ENCODE measurements at regions not wholly inside any gene's neighbourhood (a gene's known extent, or its start where the extent isn't known, plus 50 kb on each side); places are given as distances from the start of the nearest gene placed in this dataset.

- peak; percentile 26 for DNase-seq (ENCODE audit: low read depth)
- TF ChIP-seq CTCF (IDR thresholded peaks at IDR 0.05; ENCODE audit: low read length, missing control alignments): no peak
- no peak overlapping the region for H3K4me3 ChIP-seq (replicated peaks; ENCODE audit: low read depth, low read length)
Observed at GRCh38 chr2:225865468-225865867, 466.0 kb downstream of the NYAP2 start.

- TF ChIP-seq CTCF (IDR thresholded peaks at IDR 0.05; ENCODE audit: low read length, missing control alignments): no peak
- H3K4me3 ChIP-seq (replicated peaks; ENCODE audit: low read depth, low read length): no peak overlapping the region
- DNase-seq (ENCODE audit: low read depth): no peak
Observed at GRCh38 chr2:225864394-225864793, 464.9 kb downstream of the NYAP2 start.

- DNase-seq (ENCODE audit: low read depth): peak; percentile 21
- H3K4me3 ChIP-seq (replicated peaks; ENCODE audit: low read depth, low read length): no peak overlapping the region
- no peak for TF ChIP-seq CTCF (IDR thresholded peaks at IDR 0.05; ENCODE audit: low read length, missing control alignments)
Observed at GRCh38 chr2:225842939-225843338, 443.4 kb downstream of the NYAP2 start.

GRCh38 chr2:225841314-225841713 is 441.8 kb downstream of the NYAP2 start:
- no peak for TF ChIP-seq CTCF (IDR thresholded peaks at IDR 0.05; ENCODE audit: low read length, missing control alignments)
- DNase-seq (ENCODE audit: low read depth): no peak
- H3K4me3 ChIP-seq (replicated peaks; ENCODE audit: low read depth, low read length): no peak overlapping the region

- no peak for DNase-seq (ENCODE audit: low read depth)
- H3K4me3 ChIP-seq (replicated peaks; ENCODE audit: low read depth, low read length): no peak overlapping the region
- no peak for TF ChIP-seq CTCF (IDR thresholded peaks at IDR 0.05; ENCODE audit: low read length, missing control alignments)
Observed at GRCh38 chr2:225837328-225837727, 437.8 kb downstream of the NYAP2 start.

GRCh38 chr2:225824748-225825449 is 425.4 kb downstream of the NYAP2 start:
- no peak overlapping the region for H3K4me3 ChIP-seq (replicated peaks; ENCODE audit: low read depth, low read length)
- TF ChIP-seq CTCF (IDR thresholded peaks at IDR 0.05; ENCODE audit: low read length, missing control alignments): no peak
- DNase-seq (ENCODE audit: low read depth): no peak

GRCh38 chr2:225821351-225821750 is 421.8 kb downstream of the NYAP2 start:
- no peak for TF ChIP-seq CTCF (IDR thresholded peaks at IDR 0.05; ENCODE audit: low read length, missing control alignments)
- H3K4me3 ChIP-seq (replicated peaks; ENCODE audit: low read depth, low read length): no peak overlapping the region
- no peak for DNase-seq (ENCODE audit: low read depth)

Measured in fibroblast of pulmonary artery (primary cell).